OCI-LY7 (cell line): ENCODE measurements at regions not wholly inside any gene's neighbourhood (a gene's known extent, or its start where the extent isn't known, plus 50 kb on each side); places are given as distances from the start of the nearest gene placed in this dataset.

Experiments
- BruUV-seq: library from RNA; stranded (reverse); fragments of 400-500 nt; replicated peaks from 2 replicates; lab custom pipeline; 2021; lab: Mats Ljungman, UMichigan
- CTCF ChIA-PET: fragments of 300-600 bp; sonication (Branson Sonifier 250); formaldehyde crosslinking; loops from one replicate; lab custom pipeline; 2022; ENCODE audit warnings: antibody characterized with exemption; ENCODE audit not compliant: unreplicated experiment; lab: Charles Lee
- POLR2A ChIA-PET: fragments of 300-600 bp; sonication (Branson Sonifier 250); formaldehyde crosslinking; loops from one replicate; lab custom pipeline; 2022; ENCODE audit warnings: antibody characterized with exemption; lab: Charles Lee
- DNase-seq: peaks from one replicate; pipeline ENCODE4 v3.0.0-alpha.2; 2015; ENCODE audit warnings: low spot score
- H2AFZ ChIP-seq: fragments of 200-600 bp; sonication (generic), shearing (Covaris generic); 2 replicates; pipeline ENCODE4 v1.6.1; 2014; ENCODE audit warnings: mild to moderate bottlenecking, antibody characterized with exemption, low read length, moderate library complexity
- H3K27ac ChIP-seq: fragments of 200-600 bp; sonication (generic); 2 replicates; pipeline ENCODE4 v1.5.1; 2014; ENCODE audit warnings: mixed run types, low read depth, mild to moderate bottlenecking, moderate library complexity, low read length, inconsistent platforms; ENCODE audit not compliant: poor library complexity, severe bottlenecking
- H3K36me3 ChIP-seq: fragments of 200-600 bp; sonication (generic); 2 replicates; pipeline ENCODE4 v1.6.1; 2014; ENCODE audit warnings: mild to moderate bottlenecking, antibody characterized with exemption, low read length, moderate library complexity, mixed read lengths; ENCODE audit not compliant: insufficient read depth
- H3K4me1 ChIP-seq: fragments of 200-600 bp; sonication (generic); 2 replicates; pipeline ENCODE4 v1.5.1; 2014; ENCODE audit warnings: mild to moderate bottlenecking, low read length; ENCODE audit not compliant: insufficient read depth, poor library complexity, severe bottlenecking
- H3K4me2 ChIP-seq: fragments of 200-600 bp; sonication (generic); 2 replicates; pipeline ENCODE4 v1.6.1; 2014; ENCODE audit warnings: mild to moderate bottlenecking, low read length
- H3K4me3 ChIP-seq: fragments of 200-600 bp; sonication (generic); 2 replicates; pipeline ENCODE4 v1.5.1; 2014; ENCODE audit warnings: mild to moderate bottlenecking, low read depth, low read length; ENCODE audit not compliant: poor library complexity, severe bottlenecking
- H3K79me2 ChIP-seq: fragments of 200-600 bp; sonication (generic); 2 replicates; pipeline ENCODE4 v1.6.1; 2016; ENCODE audit warnings: low read depth, mild to moderate bottlenecking, low read length, moderate library complexity, mixed read lengths; ENCODE audit not compliant: insufficient read depth
- H3K9me2 ChIP-seq: fragments of 200-600 bp; sonication (generic); 2 replicates; pipeline ENCODE4 v1.6.1; 2016; ENCODE audit warnings: mild to moderate bottlenecking, low read length, mixed read lengths; ENCODE audit not compliant: insufficient read depth
- H3K9me3 ChIP-seq: fragments of 200-600 bp; sonication (generic); 2 replicates; pipeline ENCODE4 v1.6.1; 2014; ENCODE audit warnings: mild to moderate bottlenecking, mixed run types, low read length, mixed read lengths
- H4K20me1 ChIP-seq: fragments of 200-600 bp; sonication (generic); 2 replicates; pipeline ENCODE4 v1.6.1; 2014; ENCODE audit warnings: mild to moderate bottlenecking, antibody characterized with exemption, low read length, moderate library complexity, mixed read lengths; ENCODE audit not compliant: insufficient read depth
- EZH2phosphoT487 ChIP-seq: fragments of 200-600 bp; sonication (generic); IDR thresholded peaks from 2 replicates; pipeline ENCODE4 v1.6.1; 2018; ENCODE audit warnings: low read depth, borderline replicate concordance, mild to moderate bottlenecking, mixed run types, antibody characterized with exemption, low read length, moderate library complexity, mixed read lengths
- intact Hi-C: fragments of 100-400 bp; cut with micrococcal nuclease; formaldehyde crosslinking; loops from one replicate; pipeline ENCODE4 v1.10.0; 2022; ENCODE audit not compliant: unreplicated experiment
- TF ChIP-seq, protein P1 (sequence below): fragments of 200-600 bp; sonication (generic); conservative IDR thresholded peaks from 2 replicates; pipeline ENCODE4 v1.5.1; 2014; ENCODE audit warnings: mild to moderate bottlenecking, antibody characterized with exemption, low read length, moderate library complexity, mixed read lengths

DNA sequence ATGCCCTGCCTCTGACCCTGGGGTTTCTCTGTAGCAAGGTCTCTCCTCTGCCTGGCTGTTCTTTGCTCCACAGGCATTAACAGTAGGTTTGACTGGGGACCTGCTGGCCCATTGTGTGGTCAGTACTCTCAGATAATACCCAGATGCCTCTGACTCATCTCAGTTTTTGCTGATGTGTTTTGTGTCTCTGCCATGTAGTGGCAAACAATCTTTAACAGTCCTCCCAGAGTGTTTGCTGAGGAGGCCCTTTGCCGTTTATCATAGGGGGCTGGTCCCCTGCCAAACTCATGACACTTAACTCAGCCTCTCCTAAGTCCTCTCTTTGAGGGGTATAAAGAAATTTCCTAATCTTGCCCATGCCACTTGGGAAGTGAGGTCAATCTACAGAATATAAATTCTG, 793.7 kb upstream of the FANCL start:
- H3K27ac ChIP-seq: no peak overlapping the region
- POLR2A ChIA-PET: interaction anchor here (0.7 kb wide), 1 partner anchor 10 kb away, joined by 3 read pairs; no protein-coding TSS in a partner anchor
- H3K9me3 ChIP-seq: no peaks in the 10 kb centered on the region
- TF ChIP-seq EZH2phosphoT487: no peak
- TF ChIP-seq, protein P1, sequence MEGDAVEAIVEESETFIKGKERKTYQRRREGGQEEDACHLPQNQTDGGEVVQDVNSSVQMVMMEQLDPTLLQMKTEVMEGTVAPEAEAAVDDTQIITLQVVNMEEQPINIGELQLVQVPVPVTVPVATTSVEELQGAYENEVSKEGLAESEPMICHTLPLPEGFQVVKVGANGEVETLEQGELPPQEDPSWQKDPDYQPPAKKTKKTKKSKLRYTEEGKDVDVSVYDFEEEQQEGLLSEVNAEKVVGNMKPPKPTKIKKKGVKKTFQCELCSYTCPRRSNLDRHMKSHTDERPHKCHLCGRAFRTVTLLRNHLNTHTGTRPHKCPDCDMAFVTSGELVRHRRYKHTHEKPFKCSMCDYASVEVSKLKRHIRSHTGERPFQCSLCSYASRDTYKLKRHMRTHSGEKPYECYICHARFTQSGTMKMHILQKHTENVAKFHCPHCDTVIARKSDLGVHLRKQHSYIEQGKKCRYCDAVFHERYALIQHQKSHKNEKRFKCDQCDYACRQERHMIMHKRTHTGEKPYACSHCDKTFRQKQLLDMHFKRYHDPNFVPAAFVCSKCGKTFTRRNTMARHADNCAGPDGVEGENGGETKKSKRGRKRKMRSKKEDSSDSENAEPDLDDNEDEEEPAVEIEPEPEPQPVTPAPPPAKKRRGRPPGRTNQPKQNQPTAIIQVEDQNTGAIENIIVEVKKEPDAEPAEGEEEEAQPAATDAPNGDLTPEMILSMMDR: no peak
- H3K4me3 ChIP-seq: no peak overlapping the region
- no peak overlapping the region for H3K4me2 ChIP-seq
- DNase-seq: no peak
- no peaks in the 10 kb centered on the region for H3K36me3 ChIP-seq
- H4K20me1 ChIP-seq: no peaks in the 10 kb centered on the region; the same call in 1 of the 2 replicates
- no peaks in the 10 kb centered on the region for H3K4me1 ChIP-seq
- no peaks in the 10 kb centered on the region for H3K79me2 ChIP-seq
- CTCF ChIA-PET: no interaction called here
- intact Hi-C loops: no loop called here
- H3K9me2 ChIP-seq: no peaks in the 10 kb centered on the region
- no peak overlapping the region for H2AFZ ChIP-seq
- no TSS peak for BruUV-seq

DNA sequence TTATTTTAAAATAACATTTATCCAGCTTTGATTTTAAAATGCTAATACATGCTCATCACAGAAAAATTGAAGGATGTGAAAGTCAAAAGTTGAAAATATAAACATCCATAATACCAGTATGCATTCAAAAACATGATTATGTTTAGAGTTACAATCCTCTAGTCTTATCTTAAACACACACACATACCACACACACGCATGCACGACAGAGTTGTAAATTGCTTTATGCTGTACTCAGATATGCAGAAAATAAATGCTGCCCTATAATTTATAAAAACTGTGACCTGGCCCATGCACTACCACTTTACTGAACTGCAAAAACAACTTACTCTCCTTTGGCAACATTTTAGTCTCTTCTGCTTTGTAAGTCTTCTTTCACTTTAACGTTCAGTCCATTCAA, 793.0 kb upstream of the FANCL start:
- CTCF ChIA-PET: no interaction called here

DNA sequence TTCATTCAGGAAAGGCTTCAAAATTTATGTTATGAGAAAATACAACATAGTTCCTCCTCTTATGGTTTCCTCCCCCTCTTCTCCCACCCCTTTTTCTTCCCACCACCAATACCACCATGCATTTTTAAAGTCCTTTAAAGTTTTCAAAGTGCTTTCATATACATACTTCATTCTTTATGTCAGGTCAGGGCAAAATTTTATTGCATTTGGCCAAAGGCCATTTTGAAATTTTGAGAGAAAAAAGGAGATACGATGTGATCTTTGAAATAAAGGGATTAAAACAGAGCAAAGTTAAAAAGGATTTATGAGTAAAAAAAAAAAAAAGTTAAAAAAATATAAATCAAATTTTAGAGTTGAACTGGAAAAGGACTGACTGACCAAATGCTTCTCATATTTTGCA, 792.5 kb upstream of the FANCL start:
- no peak for DNase-seq
- Histone ChIP-seq H3K4me1 (no peaks in the 10 kb centered on the region), H4K20me1 (no peaks in the 10 kb centered on the region; the same call in 1 of the 2 replicates), H2AFZ (no peak overlapping the region), H3K4me3 (no peak overlapping the region), H3K4me2 (no peak overlapping the region), H3K9me2 (no peaks in the 10 kb centered on the region), H3K9me3 (no peaks in the 10 kb centered on the region), H3K27ac (no peak overlapping the region), H3K79me2 (no peaks in the 10 kb centered on the region), H3K36me3 (no peaks in the 10 kb centered on the region)
- ChIA-PET CTCF (no interaction called here), POLR2A (no interaction called here)
- intact Hi-C loops: no loop called here
- no TSS peak for BruUV-seq
- TF ChIP-seq, protein P1: no peak
- TF ChIP-seq EZH2phosphoT487: no peak

More for the DNA sequence above, 793.0 kb upstream of the FANCL start:
- POLR2A ChIA-PET: no interaction called here
- no TSS peak for BruUV-seq
- no peak for DNase-seq
- Histone ChIP-seq H3K4me1 (no peaks in the 10 kb centered on the region), H3K79me2 (no peaks in the 10 kb centered on the region), H4K20me1 (no peaks in the 10 kb centered on the region; the same call in 1 of the 2 replicates), H3K9me3 (no peaks in the 10 kb centered on the region), H3K27ac (no peak overlapping the region), H3K36me3 (no peaks in the 10 kb centered on the region), H3K9me2 (no peaks in the 10 kb centered on the region), H2AFZ (no peak overlapping the region), H3K4me3 (no peak overlapping the region), H3K4me2 (no peak overlapping the region)
- no peak for TF ChIP-seq EZH2phosphoT487
- TF ChIP-seq, protein P1: no peak
- intact Hi-C loops: no loop called here
